WTC11 (cell line): ENCODE measurements at regions not wholly inside any gene's neighbourhood (a gene's known extent, or its start where the extent isn't known, plus 50 kb on each side); places are given as distances from the start of the nearest gene placed in this dataset.

ENCODE experiments used
- ATAC-seq: fragments of 200-7000 bp; cut with Tn5 transposase; 2 replicates; pipeline ENCODE4 v1.10.0; 2021; ENCODE audit warnings: mild to moderate bottlenecking, moderate library complexity
- CTCF ChIA-PET: fragments of 300-600 bp; sonication (Branson Sonifier 250); formaldehyde crosslinking; loops from one replicate; lab custom pipeline; 2021; ENCODE audit warnings: antibody characterized with exemption; lab: Charles Lee
- POLR2A ChIA-PET: fragments of 350-600 bp; sonication (Branson Sonifier 250); formaldehyde crosslinking; loops from one replicate; lab custom pipeline; 2021; ENCODE audit warnings: antibody characterized with exemption; lab: Charles Lee
- DNase-seq: peaks from one replicate; pipeline ENCODE4 v3.0.0; 2021; ENCODE audit warnings: low spot score
- H3K27ac Mint-ChIP-seq: 2 replicates; pipeline ENCODE4 v1.8.0; 2021; ENCODE audit warnings: mixed read lengths
- H3K27me3 Mint-ChIP-seq: 2 replicates; pipeline ENCODE4 v1.8.0; 2021; ENCODE audit warnings: low read depth, mild to moderate bottlenecking, moderate library complexity, mixed read lengths
- H3K36me3 Mint-ChIP-seq: 2 replicates; pipeline ENCODE4 v1.8.0; 2021; ENCODE audit warnings: mixed read lengths
- H3K4me1 Mint-ChIP-seq: 2 replicates; pipeline ENCODE4 v1.8.0; 2022; ENCODE audit warnings: mixed read lengths
- H3K4me3 Mint-ChIP-seq: 2 replicates; pipeline ENCODE4 v1.8.0; 2021; ENCODE audit warnings: mild to moderate bottlenecking, moderate library complexity, mixed read lengths
- H3K9me3 Mint-ChIP-seq: 2 replicates; pipeline ENCODE4 v1.8.0; 2021; ENCODE audit warnings: mixed read lengths
- CREB1 ChIP-seq: sonication (generic); formaldehyde crosslinking; IDR thresholded peaks from 2 replicates; pipeline ENCODE4 v1.8.0; 2023; ENCODE audit warnings: mild to moderate bottlenecking, missing genetic modification reagents
- ERG ChIP-seq: fragments of 250-450 bp; sonication (Bioruptor Pico); IDR thresholded peaks from 2 replicates; pipeline ENCODE4 v1.8.0; 2021; ENCODE audit warnings: mild to moderate bottlenecking
- FOXJ3 ChIP-seq: sonication (generic); formaldehyde crosslinking; IDR thresholded peaks from 2 replicates; pipeline ENCODE4 v1.9.0; 2021; ENCODE audit warnings: missing genetic modification reagents, mild to moderate bottlenecking, borderline replicate concordance
- GRHL2 ChIP-seq: fragments of 250-450 bp; sonication (Bioruptor Pico); IDR thresholded peaks from 2 replicates; pipeline ENCODE4 v1.8.0; 2022; ENCODE audit warnings: mild to moderate bottlenecking, moderate library complexity; ENCODE audit not compliant: insufficient replicate concordance, severe bottlenecking
- HMGA2 ChIP-seq: fragments of 250-450 bp; sonication (Bioruptor Pico); IDR thresholded peaks from 2 replicates; pipeline ENCODE4 v1.4.0; 2021; ENCODE audit warnings: mild to moderate bottlenecking, moderate library complexity
- MXD4 ChIP-seq: fragments of 250-450 bp; sonication (Bioruptor Pico); IDR thresholded peaks from 2 replicates; pipeline ENCODE4 v1.8.0; 2021; ENCODE audit warnings: mild to moderate bottlenecking, moderate library complexity, borderline replicate concordance
- PRRX2 ChIP-seq: fragments of 250-450 bp; sonication (Bioruptor Pico); IDR thresholded peaks from 2 replicates; pipeline ENCODE4 v1.8.0; 2021; ENCODE audit warnings: mild to moderate bottlenecking
- RORB ChIP-seq: fragments of 250-450 bp; sonication (Bioruptor Pico); IDR thresholded peaks from 2 replicates; pipeline ENCODE4 v1.9.0; 2021; ENCODE audit warnings: mild to moderate bottlenecking
- SMAD4 ChIP-seq: sonication (generic); formaldehyde crosslinking; IDR thresholded peaks from 2 replicates; pipeline ENCODE4 v1.8.0; 2022; ENCODE audit warnings: mild to moderate bottlenecking, missing genetic modification reagents
- SOX15 ChIP-seq: fragments of 250-450 bp; sonication (Bioruptor Pico); IDR thresholded peaks from 2 replicates; pipeline ENCODE4 v1.9.0; 2021; ENCODE audit warnings: mild to moderate bottlenecking
- SP1 ChIP-seq: sonication (generic); formaldehyde crosslinking; conservative IDR thresholded peaks from 2 replicates; pipeline ENCODE4 v1.8.1; 2022; ENCODE audit warnings: missing genetic modification reagents
- ZBTB43 ChIP-seq: sonication (generic); formaldehyde crosslinking; IDR thresholded peaks from 2 replicates; pipeline ENCODE4 v1.8.1; 2023; ENCODE audit warnings: mild to moderate bottlenecking, missing genetic modification reagents
- ZNF121 ChIP-seq: sonication (generic); formaldehyde crosslinking; IDR thresholded peaks from 2 replicates; pipeline ENCODE4 v1.8.0; 2023; ENCODE audit warnings: missing genetic modification reagents
- ZNF138 ChIP-seq: sonication (generic); formaldehyde crosslinking; conservative IDR thresholded peaks from 2 replicates; pipeline ENCODE4 v1.8.1; 2022; ENCODE audit warnings: mild to moderate bottlenecking, moderate library complexity, missing genetic modification reagents
- ZNF416 ChIP-seq: fragments of 250-450 bp; sonication (Bioruptor Pico); IDR thresholded peaks from 2 replicates; pipeline ENCODE4 v1.9.0; 2021; ENCODE audit warnings: mild to moderate bottlenecking, inconsistent platforms
- ZNF425 ChIP-seq: fragments of 250-450 bp; sonication (Bioruptor Pico); conservative IDR thresholded peaks from 2 replicates; pipeline ENCODE4 v1.9.0; 2021; ENCODE audit warnings: mild to moderate bottlenecking
- ZNF532 ChIP-seq: fragments of 250-450 bp; sonication (Bioruptor Pico); IDR thresholded peaks from 2 replicates; pipeline ENCODE4 v1.9.0; 2021; ENCODE audit warnings: mild to moderate bottlenecking, borderline replicate concordance

GRCh38 chr2:120660056-120660694, 75.5 kb upstream of the GLI2 start:
- no peak for DNase-seq
- H3K36me3 Mint-ChIP-seq: peaks cover 9% of the 10 kb centered on the region
- no peak overlapping the region for H3K27ac Mint-ChIP-seq
- CTCF ChIA-PET: interaction anchor here (1.9 to 2.3 kb wide), 3 partner anchors 10 to 316 kb away, joined by 4 to 16 read pairs (median 8); no protein-coding TSS in a partner anchor
- peaks cover 11% of the 10 kb centered on the region for H3K4me1 Mint-ChIP-seq
- H3K9me3 Mint-ChIP-seq: peaks cover 17% of the 10 kb centered on the region
- H3K27me3 Mint-ChIP-seq: peaks cover 73% of the 10 kb centered on the region
- no peak for TF ChIP-seq ZBTB43 (CRISPR knock-in tag)
- TF ChIP-seq, all 79 proteins: peak for 0
- POLR2A ChIA-PET: no interaction called here
- ATAC-seq: no peak
- no peak overlapping the region for H3K4me3 Mint-ChIP-seq

- no peak for TF ChIP-seq MXD4 (CRISPR knock-in tag)
- TF ChIP-seq ZNF138 (CRISPR knock-in tag): no peak
- no peak for TF ChIP-seq PRRX2 (CRISPR knock-in tag)
- TF ChIP-seq RORB: no peak
- TF ChIP-seq GRHL2 (CRISPR knock-in tag): no peak
- no peak for TF ChIP-seq ZNF532 (CRISPR knock-in tag)
- no peak for TF ChIP-seq SP1 (CRISPR knock-in tag)
- no peak for TF ChIP-seq FOXJ3 (CRISPR knock-in tag)
- no peak for TF ChIP-seq ZNF416 (CRISPR knock-in tag)
- no peak for TF ChIP-seq SOX15 (CRISPR knock-in tag)
- no peak for TF ChIP-seq SMAD4
- TF ChIP-seq ERG: no peak
- no peak for TF ChIP-seq CREB1 (CRISPR knock-in tag)
- no peak for TF ChIP-seq ZNF121
- no peak for TF ChIP-seq ZNF425
- no peak for TF ChIP-seq HMGA2 (CRISPR knock-in tag)
- TF ChIP-seq ZBTB43 (CRISPR knock-in tag): no peak
- Mint-ChIP-seq H3K4me1 (peaks cover 10% of the 10 kb centered on the region), H3K36me3 (peaks cover 16% of the 10 kb centered on the region), H3K27ac (no peak overlapping the region), H3K4me3 (0 out of 2 replicates have a peak overlapping the region, but pooled peaks have one; percentile 32), H3K9me3 (peaks cover 24% of the 10 kb centered on the region), H3K27me3 (peaks cover 71% of the 10 kb centered on the region)
- ChIA-PET CTCF (interaction anchor here (0.6 to 2.3 kb wide), 12 partner anchors 9 to 435 kb away, joined by 3 to 16 read pairs (median 4); no protein-coding TSS in a partner anchor), POLR2A (interaction anchor here (0.6 kb wide), 1 partner anchor 74 kb away, joined by 3 read pairs; no protein-coding TSS in a partner anchor)
- ATAC-seq (peak; percentile 28), DNase-seq (no peak)
Measured at GRCh38 chr2:120660771-120661459, 74.8 kb upstream of the GLI2 start.
